PC-3 (cell line): ENCODE measurements at regions not wholly inside any gene's neighbourhood (a gene's known extent, or its start where the extent isn't known, plus 50 kb on each side); places are given as distances from the start of the nearest gene placed in this dataset.

Source experiments
- EZH2 ChIP-seq: fragments of 300-600 bp; sonication (generic); IDR thresholded peaks from one replicate; pipeline ENCODE4 v1.6.1; 2017; ENCODE audit warnings: antibody characterized with exemption, mild to moderate bottlenecking, low read length; ENCODE audit not compliant: unreplicated experiment
- TF ChIP-seq, protein P1 (sequence below): fragments of 300-600 bp; sonication (generic); conservative IDR thresholded peaks from 2 replicates; pipeline ENCODE4 v1.5.1; 2017; ENCODE audit warnings: antibody characterized with exemption, low read depth, mild to moderate bottlenecking, low read length

DNA sequence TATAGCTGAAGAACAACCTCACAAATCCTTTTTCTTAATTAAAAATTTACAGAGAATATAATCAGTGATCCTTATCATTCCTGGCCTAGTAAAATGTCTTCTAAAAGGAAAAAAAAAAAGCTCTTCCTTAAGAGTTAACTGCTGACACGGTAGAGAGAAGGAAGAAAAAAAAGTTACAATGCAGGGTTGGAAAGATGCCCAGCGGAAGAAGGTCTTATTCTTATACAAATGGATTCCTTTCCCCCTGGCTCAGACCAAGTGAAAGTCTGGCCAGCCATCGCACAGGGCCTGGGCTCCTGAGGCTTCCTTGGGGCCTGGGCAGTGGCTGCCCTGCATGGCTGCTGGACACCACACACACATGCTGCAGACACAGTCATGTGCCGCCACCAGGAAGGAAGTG, 688.6 kb downstream of the TENT5A start:
- TF ChIP-seq EZH2, result no peak
- TF ChIP-seq, protein P1, sequence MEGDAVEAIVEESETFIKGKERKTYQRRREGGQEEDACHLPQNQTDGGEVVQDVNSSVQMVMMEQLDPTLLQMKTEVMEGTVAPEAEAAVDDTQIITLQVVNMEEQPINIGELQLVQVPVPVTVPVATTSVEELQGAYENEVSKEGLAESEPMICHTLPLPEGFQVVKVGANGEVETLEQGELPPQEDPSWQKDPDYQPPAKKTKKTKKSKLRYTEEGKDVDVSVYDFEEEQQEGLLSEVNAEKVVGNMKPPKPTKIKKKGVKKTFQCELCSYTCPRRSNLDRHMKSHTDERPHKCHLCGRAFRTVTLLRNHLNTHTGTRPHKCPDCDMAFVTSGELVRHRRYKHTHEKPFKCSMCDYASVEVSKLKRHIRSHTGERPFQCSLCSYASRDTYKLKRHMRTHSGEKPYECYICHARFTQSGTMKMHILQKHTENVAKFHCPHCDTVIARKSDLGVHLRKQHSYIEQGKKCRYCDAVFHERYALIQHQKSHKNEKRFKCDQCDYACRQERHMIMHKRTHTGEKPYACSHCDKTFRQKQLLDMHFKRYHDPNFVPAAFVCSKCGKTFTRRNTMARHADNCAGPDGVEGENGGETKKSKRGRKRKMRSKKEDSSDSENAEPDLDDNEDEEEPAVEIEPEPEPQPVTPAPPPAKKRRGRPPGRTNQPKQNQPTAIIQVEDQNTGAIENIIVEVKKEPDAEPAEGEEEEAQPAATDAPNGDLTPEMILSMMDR, result no peak
